Heart right ventricle (tissue), 16 donors: ENCODE measurements at regions not wholly inside any gene's neighbourhood (a gene's known extent, or its start where the extent isn't known, plus 50 kb on each side); places are given as distances from the start of the nearest gene placed in this dataset.
A peak's percentile ranks its signal among the peaks of the same experiment; 100 is the strongest.

Source experiments
- ATAC-seq, 8 donors: fragments of 200-7000 bp; cut with Tn5 transposase; one replicate each; pipeline ENCODE4 v1.9.1; 2020; ENCODE audit warnings: mild to moderate bottlenecking in 8 of 8, moderate library complexity in 8 of 8, moderate number of reproducible peaks in 1 of 8
- DNase-seq, 2 donors: peaks; one replicate each; pipeline ENCODE4 v3.0.0-alpha.2; 2020
- H3K27ac ChIP-seq, 10 donors: fragments of 200-600 bp; sonication (generic) in 2 of 10; one replicate each; pipeline versions ENCODE4 v1.5.0 to v1.8.0; 2020 to 2022; ENCODE audit warnings: mild to moderate bottlenecking in 3 of 10
- H3K27me3 ChIP-seq, 7 donors: fragments of 200-600 bp; one replicate each; pipeline ENCODE4 v1.8.0; 2021 to 2022; ENCODE audit warnings: mild to moderate bottlenecking in 2 of 7
- H3K36me3 ChIP-seq, 9 donors: fragments of 200-600 bp; sonication (generic) in 1 of 9; one replicate each; pipeline versions ENCODE4 v1.5.0 to v1.8.0; 2020 to 2022; ENCODE audit warnings: mild to moderate bottlenecking in 2 of 9
- H3K4me1 ChIP-seq, 9 donors: fragments of 200-600 bp; sonication (generic) in 1 of 9; one replicate each; pipeline versions ENCODE4 v1.5.0 to v1.8.0; 2020 to 2022; ENCODE audit warnings: mild to moderate bottlenecking in 4 of 9
- H3K4me3 ChIP-seq, 10 donors: fragments of 200-600 bp; sonication (generic) in 2 of 10; one replicate each; pipeline versions ENCODE4 v1.5.0 to v1.8.0; 2020 to 2022; ENCODE audit warnings: mild to moderate bottlenecking in 7 of 10, moderate library complexity in 2 of 10
- H3K9me3 ChIP-seq, 11 donors: fragments of 200-600 bp in 10 of 11; sonication (generic) in 2 of 11; one replicate each; pipeline versions ENCODE4 v1.5.0 to v1.8.0; 2013 to 2022; ENCODE audit warnings: mild to moderate bottlenecking in 2 of 11, control low read depth in 1 of 11, moderate library complexity in 1 of 11
- CTCF ChIP-seq, 9 donors: fragments of 200-600 bp; sonication (generic) in 2 of 9; IDR thresholded peaks; one replicate each; pipeline versions ENCODE4 v1.5.0 to v1.8.0; 2021 to 2022; ENCODE audit warnings: antibody characterized with exemption in 9 of 9, mild to moderate bottlenecking in 5 of 9, moderate library complexity in 1 of 9
- WGBS, 2 donors: extraction: QIAGEN DNeasy Blood & Tissue Kit; methylation state at CpG; one replicate each; pipeline ENCODE4 v1.1.7; 2013; ENCODE audit warnings: inconsistent platforms in 1 of 2; 5-methylcytosine and 5-hydroxymethylcytosine counted together
- intact Hi-C, 10 donors: fragments of 100-400 bp; cut with DNase I; formaldehyde crosslinking; loops; one replicate each; pipeline versions ENCODE4 v1.11.1 to v1.14.2; 2022
- donor health status: Arrhythmogenic right ventricular cardiomyopathy.
- donor health status: ischemic (EF 13 %, LVEDD 7.1; RV severe dilation, severe dysfunction).
- donor health status: healthy with polysubstance abuse.
- donor health status: DM: no; HTN: yes; CAD: no.
- donor health status: DM: no; HTN: no; CAD: no.
- donor health status: ischemic (EF 25% LVEDD 6.9; RV normal size, moderate dysfunction).
- donor health status: ischemic (EF 25% LVEDD 5.7; RV mildly dilated, moderate dysfunction).
- donor health status: healthy.
- donor health status: DM: yes; HTN: yes; CAD: no.
- donor health status: Ischemic cardiomyopathy.
- donor health status: ischemic (EF 35%, LVEDD 5.7; RV mildly dilated, moderate dysfunction).
- donor health status: nonischemic (EF 11% LVEDD 7.7; RV severe dilation, severe dysfunction).
- donor health status: DM: yes; HTN: yes; CAD: no.
- donor health status: PGD.
- donor health status: ischemic (EF 29% LVEDD 5.4; RV normal size, mild dysfunction).
- donor health status: nonischemic (EF 23%, LVEDD 6.1; RV moderate dilation, normal function).

GRCh38 chr6:168192195-168192900 is 113.3 kb upstream of the FRMD1 start:
- intact Hi-C loops, result no loop called here
- H3K4me1 ChIP-seq, result no peaks in the 10 kb centered on the region
- no peaks in the 10 kb centered on the region for H3K9me3 ChIP-seq
- ATAC-seq (no peak), DNase-seq (no peak)
- 66 to 70% methylated on average over 16 of the region's 16 CpGs for WGBS, 2 donors
- no peak for TF ChIP-seq CTCF (IDR thresholded peaks at IDR 0.05)
- H3K27me3 ChIP-seq, result peaks cover 0 to 59% (median 28%) of the 10 kb centered on the region in 7 donors
- no peak overlapping the region for H3K27ac ChIP-seq
- H3K4me3 ChIP-seq, result no peak overlapping the region
- H3K36me3 ChIP-seq, result no peaks in the 10 kb centered on the region

- Histone ChIP-seq H3K27ac (no peak overlapping the region), H3K9me3 (no peaks in the 10 kb centered on the region), H3K27me3 (peaks cover 0 to 51% (median 28%) of the 10 kb centered on the region in 7 donors), H3K4me1 (no peaks in the 10 kb centered on the region), H3K4me3 (no peak overlapping the region), H3K36me3 (no peaks in the 10 kb centered on the region)
- DNase-seq (no peak), ATAC-seq (no peak)
- 89% methylated on average over 22 of the region's 22 CpGs for WGBS, 2 donors
- intact Hi-C loops, result no loop called here
- TF ChIP-seq CTCF (IDR thresholded peaks at IDR 0.05), result no peak
Observed at GRCh38 chr6:168190646-168191443, 111.8 kb upstream of the FRMD1 start.

- no peak for TF ChIP-seq CTCF (IDR thresholded peaks at IDR 0.05)
- DNase-seq, result no peak
- H3K4me1 ChIP-seq, result no peaks in the 10 kb centered on the region
- H3K27me3 ChIP-seq, result peaks cover 0 to 42% (median 28%) of the 10 kb centered on the region in 7 donors
- intact Hi-C loops, result no loop called here
- no peak overlapping the region for H3K27ac ChIP-seq
- no peaks in the 10 kb centered on the region for H3K36me3 ChIP-seq
- no peak overlapping the region for H3K4me3 ChIP-seq
- H3K9me3 ChIP-seq, result no peaks in the 10 kb centered on the region
- ATAC-seq, result no peak
- WGBS, 2 donors, result 94% methylated on average over 21 of the region's 21 CpGs
Observed at GRCh38 chr6:168190014-168190405, 111.0 kb upstream of the FRMD1 start.

GRCh38 chr6:168189200-168190013 is 110.4 kb upstream of the FRMD1 start:
- peaks cover 0 to 37% (median 25%) of the 10 kb centered on the region in 7 donors for H3K27me3 ChIP-seq
- WGBS, 2 donors, result 92 to 94% methylated on average over 10 of the region's 10 CpGs
- DNase-seq, result no peak

More at GRCh38 chr6:168189200-168190013, 110.4 kb upstream of the FRMD1 start:
- peak in 1 of 8 donors; percentile 18 for ATAC-seq
- intact Hi-C loops, result no loop called here
- no peaks in the 10 kb centered on the region for H3K36me3 ChIP-seq
- H3K4me1 ChIP-seq, result no peaks in the 10 kb centered on the region
- no peak for TF ChIP-seq CTCF (IDR thresholded peaks at IDR 0.05)
- H3K4me3 ChIP-seq, result no peak overlapping the region
- no peak overlapping the region for H3K27ac ChIP-seq
- no peaks in the 10 kb centered on the region for H3K9me3 ChIP-seq
